RWPE1 (cell line): ENCODE measurements at regions not wholly inside any gene's neighbourhood (a gene's known extent, or its start where the extent isn't known, plus 50 kb on each side); places are given as distances from the start of the nearest gene placed in this dataset.

Experiments used
- CTCF ChIA-PET: fragments of 350-600 bp; sonication (Branson Sonifier 250); formaldehyde crosslinking; extraction: SDS; loops from one replicate; lab custom pipeline; 2021; lab: Yijun Ruan, JAX
- POLR2A ChIA-PET: fragments of 400-600 bp; formaldehyde crosslinking; extraction: SDS; loops from one replicate; lab custom pipeline; 2020; ENCODE audit warnings: antibody characterized with exemption; ENCODE audit not compliant: low non-redundant PET; lab: Yijun Ruan, JAX
- DNase-seq: peaks from one replicate; pipeline ENCODE4 v3.0.0; 2012; ENCODE audit warnings: low spot score
- H3K27ac ChIP-seq: fragments of 450-650 bp; 2 replicates; pipeline ENCODE4 v1.5.1; 2017
- CTCF ChIP-seq: fragments of 450-650 bp; conservative IDR thresholded peaks from 2 replicates; pipeline ENCODE4 v1.5.1; 2017; ENCODE audit warnings: low read depth, mild to moderate bottlenecking

DNA sequence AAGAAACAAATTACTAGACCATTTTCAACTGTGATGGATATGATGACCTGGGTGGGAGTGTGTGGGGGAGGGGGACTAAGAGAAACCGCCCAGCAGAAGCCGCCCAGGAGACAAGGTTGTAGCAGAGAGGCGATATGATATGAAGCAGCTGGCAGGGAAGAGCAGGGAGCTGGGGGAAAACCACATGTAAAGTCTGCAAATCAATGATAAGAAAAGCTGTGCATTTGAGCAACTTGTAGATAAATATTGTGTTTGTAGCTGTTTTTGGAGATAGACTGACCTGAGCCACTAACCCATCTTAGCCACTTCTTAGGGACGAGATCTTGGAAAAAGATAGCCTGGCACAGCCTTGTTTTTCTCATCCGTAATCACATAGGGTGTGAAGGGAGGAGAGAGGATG is 252.6 kb downstream of the SEC23IP start:
- no peak overlapping the region for H3K27ac ChIP-seq
- ChIA-PET POLR2A (no interaction called here), CTCF (interaction anchor here (0.5 to 0.6 kb wide), 2 partner anchors 131 to 228 kb away, joined by 3 to 6 read pairs; no protein-coding TSS in a partner anchor)
- DNase-seq, result no peak
- TF ChIP-seq CTCF, result no peak

- no peak for TF ChIP-seq CTCF
- no peak overlapping the region for H3K27ac ChIP-seq
- POLR2A ChIA-PET, result no interaction called here
- DNase-seq, result no peak
- CTCF ChIA-PET, result no interaction called here
These were observed 264.2 kb downstream of the SEC23IP start for GRCh38 chr10:120156614-120157274.

DNA sequence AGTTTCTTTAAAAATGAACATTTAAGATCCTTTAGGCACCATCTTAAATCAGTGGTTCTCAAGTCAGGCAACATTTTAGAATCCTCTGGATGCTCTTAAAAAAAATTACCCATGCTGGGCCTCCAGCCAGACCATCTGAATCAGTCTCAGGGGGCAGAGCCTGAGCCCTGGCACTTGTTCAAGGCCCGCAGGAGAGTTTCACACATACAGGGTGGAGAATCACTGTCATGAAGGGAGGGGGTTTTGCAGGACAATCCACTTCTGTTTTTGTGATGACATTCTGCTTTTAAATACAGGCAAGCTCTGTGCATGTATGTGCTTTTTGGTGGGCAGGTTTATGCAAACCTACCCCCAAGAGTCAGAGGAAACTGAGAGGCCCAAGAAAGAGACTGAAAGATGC is 268.6 kb downstream of the SEC23IP start:
- CTCF ChIA-PET, result interaction anchor here (0.5 kb wide), 1 partner anchor 20 kb away, joined by 3 read pairs; no protein-coding TSS in a partner anchor
- DNase-seq, result no peak
- no peak for TF ChIP-seq CTCF
- POLR2A ChIA-PET, result no interaction called here
- H3K27ac ChIP-seq, result no peak overlapping the region

DNA sequence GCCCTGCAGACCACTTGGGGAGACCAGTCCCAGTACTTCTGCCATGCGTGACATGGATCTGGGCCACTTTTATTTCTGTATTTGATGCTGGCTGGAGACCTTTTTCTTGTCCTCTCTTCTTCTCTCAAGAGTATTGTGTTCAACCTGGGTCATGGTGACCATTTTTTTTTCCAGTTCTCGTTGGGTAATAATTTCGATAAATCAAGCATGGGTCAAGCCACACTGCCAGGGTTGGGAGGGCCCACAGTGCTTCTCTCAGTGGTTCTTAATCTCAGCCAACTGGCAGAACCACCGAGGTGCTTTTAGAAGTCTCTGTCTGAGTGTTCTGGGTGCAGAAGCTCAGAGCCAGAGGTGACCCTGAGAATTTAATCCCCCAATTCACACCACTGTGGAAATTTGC is 269.9 kb downstream of the SEC23IP start:
- no peak for DNase-seq
- H3K27ac ChIP-seq, result no peak overlapping the region
- TF ChIP-seq CTCF, result no peak
- ChIA-PET CTCF (interaction anchor here (0.6 kb wide), 1 partner anchor 1723 kb away, joined by 3 read pairs; no protein-coding TSS in a partner anchor), POLR2A (no interaction called here)

DNA sequence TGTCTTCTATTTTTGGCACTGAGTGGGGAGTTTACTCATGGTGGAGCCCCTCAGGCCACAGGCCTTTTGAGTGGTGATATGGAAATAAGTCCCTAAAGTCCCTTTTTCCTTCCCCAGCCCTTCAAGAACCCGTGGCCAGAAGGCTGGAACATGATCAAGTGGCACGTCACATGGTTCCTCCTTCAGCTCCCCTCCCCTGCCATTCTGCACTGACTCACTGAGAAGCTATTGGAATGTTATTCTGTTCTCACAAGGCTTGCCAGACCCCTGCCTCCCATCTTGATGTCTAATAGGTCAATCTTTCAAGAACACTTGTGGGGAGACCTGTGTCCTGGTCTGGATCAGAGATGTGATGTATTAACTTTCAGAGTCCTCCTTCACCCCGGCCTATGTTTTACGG is 279.8 kb downstream of the SEC23IP start:
- no peak overlapping the region for H3K27ac ChIP-seq
- TF ChIP-seq CTCF, result no peak
- no peak for DNase-seq
- ChIA-PET CTCF (interaction anchor here (0.6 kb wide), 1 partner anchor 12 kb away, joined by 4 read pairs; no protein-coding TSS in a partner anchor), POLR2A (no interaction called here)

GRCh38 chr10:120174491-120174890 is 282.0 kb downstream of the SEC23IP start:
- no peak for DNase-seq
- POLR2A ChIA-PET, result no interaction called here
- CTCF ChIA-PET, result no interaction called here
- no peak overlapping the region for H3K27ac ChIP-seq
- no peak for TF ChIP-seq CTCF
